NCI-H345 (cell line): ENCODE measurements at regions not wholly inside any gene's neighbourhood (a gene's known extent, or its start where the extent isn't known, plus 50 kb on each side); places are given as distances from the start of the nearest gene placed in this dataset.

ENCODE experiments used
- DNase-seq: peaks from one replicate; lab custom pipeline; 2025; lab: John Stamatoyannopoulos, UW

DNA sequence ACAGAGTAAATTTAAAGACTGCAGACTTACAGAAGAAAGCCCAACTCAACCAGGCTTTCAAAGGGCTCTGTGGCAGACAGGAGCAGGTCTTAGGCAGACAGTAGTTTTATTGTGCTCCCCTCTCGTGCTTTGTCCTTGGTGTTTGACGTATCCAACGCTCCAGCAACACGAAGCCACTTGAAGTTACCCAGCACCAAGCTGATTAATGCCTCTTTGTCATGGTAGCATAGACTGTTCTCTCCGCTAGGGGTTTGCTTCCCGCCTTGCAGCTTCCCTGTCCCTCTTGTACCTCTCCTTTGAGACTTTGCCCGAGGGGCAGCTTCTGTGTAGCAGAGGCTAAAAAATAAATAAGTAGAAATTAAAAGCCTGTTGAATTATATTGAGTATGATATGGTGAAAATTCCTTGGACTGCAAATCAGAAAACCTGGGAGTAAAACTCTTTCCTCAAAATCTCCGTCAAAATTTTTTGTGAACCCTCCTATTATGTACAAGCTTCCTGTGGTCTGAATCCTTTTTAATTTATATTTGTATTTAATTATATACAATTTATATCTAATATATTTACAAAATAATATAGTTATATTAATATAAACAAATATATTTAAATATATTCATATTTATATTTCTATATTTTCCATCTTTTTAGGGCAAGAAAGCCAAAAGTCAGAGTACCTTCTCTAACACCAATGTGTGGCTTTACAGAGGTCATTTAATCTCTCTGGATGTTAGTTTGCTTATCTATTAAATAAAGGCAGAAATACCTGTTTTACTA lies 405.4 kb downstream of the DMAC1 start:
- DNase-seq, result peak; percentile 67

DNA sequence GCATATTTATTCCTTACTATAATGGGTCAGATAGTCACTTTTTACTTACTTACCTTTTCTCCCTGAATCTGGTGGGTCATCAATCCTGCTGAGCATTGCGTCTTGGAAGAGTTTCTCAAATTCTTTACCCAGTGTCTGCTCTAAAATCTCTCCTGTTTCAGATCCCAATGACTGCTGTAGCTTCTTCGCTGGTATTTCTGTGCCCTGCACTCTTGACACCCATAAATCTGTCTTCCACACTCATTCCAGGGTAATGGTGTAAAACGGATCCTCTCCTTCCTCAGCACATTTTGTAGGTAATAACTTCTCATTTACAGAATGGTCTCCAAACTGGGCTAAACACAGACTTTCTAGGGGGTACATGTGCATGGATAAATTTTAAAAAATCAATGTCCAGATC lies 407.4 kb downstream of the DMAC1 start:
- DNase-seq, result no peak

DNA sequence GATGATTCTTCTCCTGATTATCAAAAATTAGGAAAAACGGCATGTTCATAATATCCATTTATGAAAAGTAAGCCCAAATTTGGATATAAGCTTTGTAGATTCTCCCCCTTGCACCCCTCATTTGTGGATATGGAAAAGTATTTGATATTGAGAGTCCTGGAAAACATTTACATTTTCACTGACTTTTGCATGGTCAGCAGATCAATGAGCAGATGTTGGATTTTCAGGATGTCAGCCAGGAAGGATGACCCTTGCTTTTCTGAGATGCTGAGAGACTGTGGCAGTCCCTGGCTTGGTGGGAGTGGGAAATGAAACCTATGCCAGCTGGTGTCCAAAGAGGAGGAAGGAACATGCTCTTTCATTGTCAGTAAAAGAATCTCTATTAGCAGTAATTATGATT lies 410.8 kb downstream of the DMAC1 start:
- no peak for DNase-seq

DNA sequence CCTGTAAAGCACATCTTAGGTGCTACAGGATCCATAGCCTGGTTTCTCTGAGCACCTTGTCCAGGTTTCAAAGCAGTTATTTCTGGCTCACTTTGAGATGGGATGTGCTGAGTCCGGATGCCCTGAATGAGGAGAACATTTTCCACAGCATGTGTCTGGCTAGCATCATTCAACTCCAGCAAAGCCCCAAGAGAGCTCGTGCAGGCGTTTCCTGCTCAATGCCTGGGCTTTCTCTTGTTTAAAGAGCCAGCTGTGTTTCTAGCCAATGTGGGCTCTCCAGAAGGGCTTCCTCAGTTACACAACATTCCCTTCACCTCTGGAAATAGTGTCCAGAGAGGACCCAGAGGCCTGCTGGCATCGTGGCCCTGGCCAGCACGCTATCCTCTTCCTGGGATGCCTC lies 411.7 kb downstream of the DMAC1 start:
- DNase-seq, result no peak

DNA sequence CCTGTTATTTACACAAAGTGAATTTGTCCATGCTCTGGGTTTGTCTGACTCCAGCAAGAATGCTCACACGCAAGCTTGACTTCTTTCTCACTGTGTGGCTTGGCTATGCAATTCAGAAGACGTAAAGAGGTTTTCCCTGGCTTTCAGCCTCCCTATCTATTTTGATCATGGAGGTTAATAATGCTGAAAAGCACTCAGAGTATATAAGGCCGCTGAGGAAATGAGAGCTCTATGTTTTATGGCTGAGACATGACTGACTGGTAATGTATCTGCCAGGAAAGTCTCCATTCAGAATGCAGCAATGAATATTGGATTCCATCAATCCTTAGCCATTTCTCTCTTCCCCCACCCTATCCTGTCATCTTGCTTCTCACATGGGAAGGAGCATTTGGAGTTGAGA lies 417.3 kb downstream of the DMAC1 start:
- no peak for DNase-seq

DNA sequence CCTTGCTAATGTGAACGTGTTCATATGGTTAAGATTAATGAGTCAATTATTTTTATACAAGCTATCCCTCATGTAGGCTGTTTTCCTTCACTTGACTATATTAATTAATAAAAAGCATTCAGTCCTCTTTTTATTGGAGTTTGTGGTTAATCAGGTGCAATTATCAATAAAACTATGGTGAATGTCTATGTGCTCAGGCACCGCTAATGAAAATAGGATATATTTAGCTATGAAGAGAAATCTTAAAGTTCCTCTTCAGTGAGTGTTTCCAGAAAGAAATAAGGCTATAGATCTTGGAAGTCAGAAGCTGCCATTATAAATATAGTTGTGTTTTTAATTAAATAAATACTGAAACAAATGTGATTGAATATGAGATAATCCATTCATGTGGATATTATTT lies 422.1 kb downstream of the DMAC1 start:
- DNase-seq, result no peak

DNA sequence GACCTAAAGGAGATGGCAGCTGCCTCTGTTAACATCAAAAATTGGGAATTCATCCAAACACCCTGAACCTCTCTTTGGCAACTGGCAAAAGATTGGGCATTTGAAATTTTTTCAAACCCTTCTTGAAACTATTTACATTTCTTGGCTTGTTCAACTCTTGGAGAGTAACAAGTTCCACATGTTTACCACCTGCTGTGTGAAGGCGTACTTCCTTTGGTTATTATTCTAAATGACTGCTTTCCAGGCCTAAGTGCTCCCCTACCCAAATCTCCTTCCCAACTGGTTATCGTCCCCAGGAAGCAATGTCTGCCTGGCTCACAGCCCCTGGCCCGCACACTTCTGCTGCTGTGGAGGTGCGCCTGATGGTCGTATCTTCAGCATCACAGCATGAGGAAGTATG lies 422.7 kb downstream of the DMAC1 start:
- no peak for DNase-seq

DNA sequence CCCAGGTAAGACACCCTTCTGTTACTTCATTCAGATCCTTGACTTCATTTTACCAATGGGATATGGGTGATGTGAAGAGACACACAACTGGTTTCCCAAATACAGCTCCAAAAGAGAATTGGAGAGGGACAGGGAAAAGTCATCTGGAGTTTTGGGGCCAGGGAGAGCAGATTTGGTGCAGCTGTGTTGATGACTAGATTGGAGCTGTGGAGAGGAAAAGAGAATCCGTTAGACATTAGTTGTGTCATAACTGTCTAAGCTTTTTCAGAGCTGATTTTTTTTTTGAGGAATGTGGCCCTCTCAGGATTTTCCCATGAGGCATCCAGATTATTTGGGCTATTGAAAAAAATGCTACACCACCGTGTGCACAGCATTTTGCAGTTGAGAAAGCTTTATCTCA lies 423.4 kb downstream of the DMAC1 start:
- DNase-seq, result no peak

DNA sequence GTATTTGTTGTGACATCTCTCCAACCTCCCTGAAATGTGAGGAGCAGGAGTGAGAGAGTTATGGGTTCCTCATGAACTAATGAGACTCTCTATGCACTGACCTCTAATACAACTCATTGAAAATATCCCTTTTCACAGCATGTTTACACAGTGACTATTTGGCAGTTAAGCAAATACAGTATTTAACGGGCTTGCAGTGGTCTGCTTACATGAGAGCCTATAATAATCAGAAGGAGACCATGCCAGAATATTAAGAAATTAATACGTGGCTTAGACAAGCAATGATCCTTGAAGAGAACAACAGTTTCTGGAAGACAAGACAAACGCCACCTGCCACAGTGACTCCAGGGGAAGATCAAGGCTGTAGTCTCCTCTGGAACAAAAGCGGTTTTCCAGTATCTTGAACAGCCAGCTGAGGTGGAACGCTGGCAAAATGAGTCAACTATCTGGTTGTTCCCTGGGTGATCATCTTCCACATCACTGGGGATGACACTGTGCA lies 424.5 kb downstream of the DMAC1 start:
- no peak for DNase-seq

DNA sequence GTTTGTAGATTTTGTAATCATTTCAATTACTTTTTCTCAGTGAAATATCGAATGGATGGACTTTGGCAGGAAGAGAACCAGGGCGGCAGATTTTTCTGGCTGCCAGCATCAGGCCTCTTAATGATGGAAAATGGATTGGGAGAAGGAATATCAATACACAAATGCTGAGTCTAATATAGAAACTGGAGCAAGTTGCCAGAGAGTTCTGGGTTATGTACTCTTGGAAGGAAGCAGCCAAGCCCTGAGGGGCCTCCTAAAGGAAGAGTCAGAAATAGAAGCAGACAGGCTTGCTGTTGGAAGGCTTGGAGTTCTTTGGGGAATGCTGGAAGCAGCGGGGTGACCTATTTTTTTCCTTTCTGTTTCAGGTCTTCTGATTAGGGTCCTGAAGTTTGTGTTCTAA lies 428.6 kb downstream of the DMAC1 start:
- DNase-seq, result no peak

DNA sequence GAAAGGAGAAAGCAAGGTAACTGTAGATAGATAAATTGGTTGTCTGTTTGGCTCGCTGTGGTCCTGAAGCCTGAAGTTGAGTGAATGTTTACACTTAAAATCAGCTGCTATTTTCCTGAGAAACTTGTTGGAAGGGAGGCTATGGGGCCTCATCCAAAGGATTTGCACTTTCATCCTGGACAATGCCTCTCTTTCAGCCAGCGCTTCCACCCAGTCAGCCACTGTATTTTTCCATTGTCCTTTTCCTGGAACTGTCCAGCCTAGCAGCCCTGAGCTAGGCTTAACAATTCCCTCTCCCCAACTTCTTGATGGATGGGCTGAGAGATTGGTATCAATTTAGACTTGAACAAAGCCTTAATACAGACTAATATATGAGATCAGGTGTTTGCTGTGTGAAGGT lies 429.2 kb downstream of the DMAC1 start:
- no peak for DNase-seq

DNA sequence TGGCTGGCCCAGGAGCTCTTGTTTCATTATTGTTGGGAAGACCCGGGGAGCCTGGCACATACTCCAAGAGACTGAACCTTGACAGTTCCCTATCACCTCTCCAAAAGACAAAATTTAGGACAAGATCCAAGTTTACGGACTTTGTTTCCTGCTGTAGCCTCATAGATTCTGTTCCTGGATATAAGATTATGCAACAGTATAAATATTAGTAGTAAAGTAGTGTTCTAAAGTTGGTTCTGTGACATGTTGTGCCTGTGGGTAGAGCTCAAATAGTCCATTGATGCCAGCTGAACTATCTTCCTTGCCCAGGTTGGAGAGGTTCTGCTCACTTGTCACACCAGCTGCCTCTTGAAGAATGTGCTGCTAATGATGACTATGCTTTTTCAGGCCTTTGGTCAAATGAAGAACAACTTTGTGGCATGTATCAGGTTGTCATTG lies 430.2 kb downstream of the DMAC1 start:
- DNase-seq, result no peak

DNA sequence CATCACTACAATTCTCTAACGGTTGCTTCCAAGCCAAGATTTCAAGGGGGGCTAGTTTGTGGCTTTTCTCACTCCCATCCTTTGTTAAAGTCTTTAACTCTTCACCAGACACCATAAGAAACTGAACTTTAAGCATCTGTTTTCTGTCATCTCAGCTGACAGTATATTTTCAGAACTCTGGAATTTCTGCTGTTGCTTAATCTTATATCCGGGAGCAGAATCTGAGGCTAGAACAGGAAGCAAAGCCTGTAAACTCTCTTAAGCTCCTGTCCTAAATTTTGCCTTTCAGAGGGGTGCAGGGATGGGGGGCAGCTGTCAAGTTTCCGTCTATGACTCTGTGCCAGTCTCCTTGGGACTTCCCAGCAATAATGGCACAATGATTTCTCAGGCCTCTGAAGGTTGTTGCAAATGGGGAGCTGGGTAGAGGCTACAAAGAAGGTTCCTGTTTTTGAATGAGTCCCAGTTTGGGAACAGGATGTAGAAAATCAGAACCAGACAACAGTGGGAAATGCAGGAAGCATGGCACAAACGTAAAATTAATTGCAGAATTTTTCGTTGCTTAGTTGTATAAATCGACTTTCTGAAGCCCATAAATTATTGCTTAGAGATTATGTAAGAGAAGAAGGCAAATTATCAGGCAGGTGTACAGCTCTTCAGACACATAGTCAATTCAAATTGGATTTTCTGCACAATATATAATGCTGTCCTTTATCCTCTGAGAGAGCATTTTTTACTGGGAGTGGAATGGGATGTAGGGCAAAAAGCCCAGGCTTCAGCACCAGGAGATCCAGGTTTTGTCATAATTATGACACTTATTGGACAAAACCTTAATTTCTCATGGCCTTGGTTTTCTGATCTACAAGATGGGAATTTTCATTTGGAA lies 430.9 kb downstream of the DMAC1 start:
- no peak for DNase-seq

DNA sequence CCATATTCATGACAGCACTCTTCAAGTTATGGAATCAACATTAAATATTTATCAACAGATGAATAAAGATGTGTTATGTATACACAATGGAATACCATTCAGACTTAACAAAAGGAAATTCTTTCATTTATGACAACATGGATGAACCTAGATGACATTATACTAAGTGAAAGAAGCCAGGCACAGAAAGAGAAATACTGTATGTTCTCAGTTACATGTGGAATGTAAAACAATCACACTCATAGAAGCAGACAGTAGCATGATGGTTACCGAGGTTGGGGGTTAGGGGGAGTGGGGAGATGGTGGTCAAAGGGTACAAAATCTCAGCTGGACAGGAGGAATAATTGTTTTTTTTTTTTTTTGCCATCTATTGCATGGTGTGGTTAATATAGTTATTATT lies 431.9 kb downstream of the DMAC1 start:
- DNase-seq, result no peak

DNA sequence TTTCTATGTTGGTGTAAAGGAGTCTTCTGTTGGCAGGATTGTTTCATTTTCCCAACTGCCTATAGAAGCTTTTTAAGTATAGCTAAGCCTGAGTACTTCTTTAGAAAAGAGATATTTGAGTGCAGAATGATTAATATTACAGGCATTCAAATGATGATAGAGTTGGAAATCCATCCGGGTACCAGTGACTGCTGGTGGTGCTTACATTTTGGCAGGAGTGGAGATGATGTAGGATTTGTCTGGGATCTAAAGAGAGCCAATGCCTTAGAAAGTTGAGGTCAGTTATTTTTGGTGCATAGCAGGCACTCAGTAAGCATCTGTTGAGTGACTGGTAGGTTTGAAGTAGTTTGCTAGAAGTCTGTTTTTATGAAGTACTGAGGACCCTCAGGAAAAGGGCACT lies 433.5 kb downstream of the DMAC1 start:
- DNase-seq, result no peak

DNA sequence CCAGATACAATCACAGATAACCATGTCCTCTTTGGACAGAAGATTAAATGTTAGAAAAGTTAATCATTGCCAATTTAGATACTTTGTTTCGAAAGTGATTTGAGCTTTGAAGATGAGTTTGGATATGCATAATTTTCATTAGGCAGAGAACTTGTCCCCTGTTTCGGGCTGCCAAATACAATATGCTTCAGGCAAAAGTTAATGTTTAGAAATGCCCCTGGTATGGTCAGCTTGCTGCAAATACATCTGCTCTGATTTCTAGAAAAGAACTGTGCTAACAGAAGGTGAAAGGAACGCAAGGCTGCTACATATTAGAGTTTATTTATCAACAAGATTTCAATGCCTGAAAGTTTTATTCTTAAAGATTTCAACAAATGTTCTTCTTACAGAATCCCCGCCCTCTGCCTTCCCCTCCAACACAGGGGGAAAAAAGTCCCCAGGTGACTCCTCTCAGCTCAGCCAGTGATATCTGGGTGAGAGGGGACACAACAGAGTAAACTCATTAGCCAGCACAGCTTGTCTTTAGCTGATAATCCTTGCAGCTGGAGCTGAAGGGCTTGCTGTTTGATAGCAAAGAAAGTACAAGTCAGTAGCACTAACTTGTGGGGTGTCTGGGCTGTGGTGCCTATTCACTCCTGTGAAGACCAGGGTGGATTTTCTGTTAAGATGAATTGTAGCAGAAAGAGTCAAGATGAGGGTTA lies 435.7 kb downstream of the DMAC1 start:
- DNase-seq, result no peak

DNA sequence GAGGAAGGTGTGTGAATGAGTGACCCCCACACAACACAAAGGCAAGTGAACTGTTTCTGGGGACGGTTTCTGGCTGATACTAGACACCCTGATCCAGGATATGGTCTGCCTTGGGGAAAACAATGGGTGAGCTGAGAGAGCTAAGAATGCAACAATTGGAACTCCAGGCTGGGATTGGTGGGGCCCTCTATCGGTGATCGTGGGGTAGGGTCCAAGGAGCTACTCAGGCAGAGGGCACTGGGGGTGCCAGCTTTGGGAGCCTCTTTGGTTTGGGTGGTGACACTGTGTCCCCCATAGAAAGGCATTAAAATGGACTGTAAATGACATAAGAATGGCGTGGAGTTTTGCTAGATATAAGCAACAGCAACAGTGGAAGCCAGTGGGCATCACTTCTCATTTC lies 439.1 kb downstream of the DMAC1 start:
- no peak for DNase-seq

DNA sequence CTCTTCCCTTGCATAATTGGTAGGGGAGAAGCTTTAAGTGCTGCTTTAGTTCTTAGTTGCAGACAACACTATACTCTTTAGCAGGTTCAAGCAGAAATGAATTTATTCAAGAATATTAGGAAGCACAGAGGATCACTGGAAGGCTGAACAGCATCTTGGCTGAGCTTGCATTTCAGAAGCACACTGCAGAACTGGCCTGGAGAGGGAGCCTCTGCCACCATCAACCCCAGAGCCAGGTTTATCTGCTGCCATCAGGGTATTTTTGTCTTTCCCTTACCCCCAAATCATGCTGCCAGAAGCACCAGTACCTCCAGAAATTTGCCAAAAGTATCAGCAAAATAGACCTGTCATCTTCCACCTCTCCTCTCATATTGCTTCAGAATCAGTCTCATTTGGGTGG lies 440.7 kb downstream of the DMAC1 start:
- DNase-seq, result no peak

DNA sequence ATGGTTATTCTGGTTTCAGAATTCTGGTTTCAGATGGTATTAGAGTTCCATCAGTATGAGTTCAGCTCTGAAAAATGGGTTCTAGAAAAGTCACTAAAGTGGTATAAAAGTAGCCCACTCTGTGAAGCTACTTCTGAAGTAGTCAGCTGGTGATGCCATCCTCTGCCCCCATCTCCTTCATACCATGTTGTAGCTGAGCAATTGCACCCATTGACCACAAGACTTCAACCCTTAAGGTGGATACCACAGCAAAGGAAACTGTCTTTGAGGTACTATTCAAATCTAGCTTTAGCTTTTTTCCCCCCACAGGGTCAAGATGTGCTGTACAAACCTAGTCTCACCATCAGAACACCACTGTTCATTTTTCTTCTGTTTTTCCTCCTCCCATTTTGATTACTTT lies 444.9 kb downstream of the DMAC1 start:
- DNase-seq, result no peak

DNA sequence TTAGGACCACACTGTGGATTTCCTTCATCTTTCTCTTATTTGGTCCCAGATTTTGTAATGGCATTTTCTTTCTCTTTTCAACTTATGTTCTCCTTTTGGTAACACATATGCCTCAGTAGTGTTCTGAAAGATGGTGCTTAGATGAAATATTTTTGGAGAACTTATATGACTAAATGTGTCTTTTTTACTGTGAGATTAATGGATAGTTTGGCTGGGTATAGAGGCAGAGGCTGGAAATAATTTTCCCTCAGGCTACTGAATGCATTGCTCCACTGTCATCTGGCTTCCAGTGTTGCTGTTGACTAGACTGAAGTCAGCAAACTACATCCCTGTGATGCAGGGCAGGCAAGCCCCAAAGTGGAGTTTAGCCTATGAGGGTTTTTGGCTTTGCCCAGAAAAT lies 450.9 kb downstream of the DMAC1 start:
- DNase-seq, result no peak

DNA sequence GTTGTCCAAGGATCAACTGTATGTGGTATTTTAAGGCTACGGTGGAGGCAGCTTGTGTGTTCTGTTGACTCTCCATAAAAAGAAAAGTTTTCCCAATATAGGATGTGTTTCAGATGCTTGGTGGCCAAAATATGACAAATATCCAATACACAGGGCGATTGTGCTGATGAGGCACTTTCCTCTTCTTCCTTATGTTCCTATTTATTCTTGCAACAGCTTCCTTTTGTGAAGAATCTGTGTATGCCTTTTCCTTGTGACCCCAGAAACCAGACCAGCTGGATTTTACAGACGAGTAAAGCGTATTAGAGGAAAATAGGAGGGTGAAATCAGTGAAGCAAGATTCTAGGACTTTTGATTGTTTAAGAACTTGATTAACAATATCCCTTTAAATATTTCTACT lies 452.0 kb downstream of the DMAC1 start:
- DNase-seq, result no peak

DNA sequence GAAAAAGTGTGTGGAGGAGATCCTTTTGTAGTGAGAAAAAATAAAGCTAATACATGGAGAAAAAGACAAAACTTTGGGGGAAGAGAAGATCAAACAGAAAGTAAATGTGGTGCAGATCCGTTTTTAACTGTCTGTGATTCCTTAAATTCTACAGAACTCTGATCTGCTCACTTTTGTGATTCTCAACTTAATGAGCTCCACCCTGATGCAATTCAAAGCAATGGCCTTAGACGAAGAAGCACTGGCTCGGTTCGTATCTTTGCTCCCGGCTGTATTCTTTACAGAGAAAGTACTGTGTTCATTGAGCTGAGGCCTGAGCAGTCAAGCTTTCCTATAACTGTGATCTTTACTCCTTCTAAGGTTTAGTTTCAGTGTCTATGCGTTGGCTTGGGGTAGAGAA lies 453.4 kb downstream of the DMAC1 start:
- DNase-seq, result no peak

DNA sequence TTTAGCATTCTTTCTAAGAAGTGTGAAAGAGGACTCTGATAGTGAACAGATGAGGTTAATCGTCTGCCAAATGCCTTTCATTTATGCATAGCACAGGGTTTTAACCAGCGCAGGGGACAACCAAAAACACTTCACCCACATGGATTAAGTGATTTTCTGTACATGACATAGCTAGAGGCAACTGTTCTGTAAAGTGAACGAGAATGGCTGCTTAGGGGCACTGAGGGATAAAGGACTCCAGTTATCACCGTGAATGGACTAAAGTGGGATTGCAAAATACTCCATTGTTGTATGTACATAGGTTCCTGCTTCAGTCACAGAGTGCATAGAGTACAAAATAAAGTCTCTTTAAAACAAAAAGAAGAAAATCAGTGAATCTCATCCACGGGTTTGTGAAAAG lies 456.8 kb downstream of the DMAC1 start:
- no peak for DNase-seq
